SK-MEL-5 (cell line): ENCODE measurements at regions not wholly inside any gene's neighbourhood (a gene's known extent, or its start where the extent isn't known, plus 50 kb on each side); places are given as distances from the start of the nearest gene placed in this dataset.

ENCODE experiments used
- DNase-seq: peaks from one replicate; pipeline ENCODE4 v3.0.0-alpha.2; 2016; ENCODE audit warnings: low read depth, low spot score
- in situ Hi-C: cut with HindIII; loops from 2 replicates; pipeline ENCODE4 v1.10.0; 2016; ENCODE audit warnings: low sequenced_read_pairs, high pct_unique_total_duplicates, low pct_unique_long_range_greater_than_20kb

DNA sequence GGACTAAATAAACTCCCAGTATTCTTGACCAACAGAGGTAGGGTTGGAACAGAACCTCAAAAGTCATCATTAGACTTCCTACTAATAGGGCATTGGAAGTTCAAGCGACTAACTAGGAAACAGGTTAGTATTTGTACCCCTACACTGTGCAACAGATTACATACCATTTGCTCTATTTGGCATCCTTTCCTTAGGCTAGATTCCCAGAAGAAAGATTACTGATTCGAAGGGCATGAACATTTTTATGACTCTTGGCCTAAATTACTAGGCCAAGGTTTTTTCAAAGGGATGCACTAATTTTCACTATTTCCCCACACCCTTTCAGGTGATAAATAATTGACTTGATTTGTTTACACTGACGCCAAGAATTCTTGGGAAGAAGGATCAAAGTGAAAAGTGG, 104.8 kb upstream of the CYP1B1 start:
- no peak for DNase-seq
- in situ Hi-C loops: no loop called here

DNA sequence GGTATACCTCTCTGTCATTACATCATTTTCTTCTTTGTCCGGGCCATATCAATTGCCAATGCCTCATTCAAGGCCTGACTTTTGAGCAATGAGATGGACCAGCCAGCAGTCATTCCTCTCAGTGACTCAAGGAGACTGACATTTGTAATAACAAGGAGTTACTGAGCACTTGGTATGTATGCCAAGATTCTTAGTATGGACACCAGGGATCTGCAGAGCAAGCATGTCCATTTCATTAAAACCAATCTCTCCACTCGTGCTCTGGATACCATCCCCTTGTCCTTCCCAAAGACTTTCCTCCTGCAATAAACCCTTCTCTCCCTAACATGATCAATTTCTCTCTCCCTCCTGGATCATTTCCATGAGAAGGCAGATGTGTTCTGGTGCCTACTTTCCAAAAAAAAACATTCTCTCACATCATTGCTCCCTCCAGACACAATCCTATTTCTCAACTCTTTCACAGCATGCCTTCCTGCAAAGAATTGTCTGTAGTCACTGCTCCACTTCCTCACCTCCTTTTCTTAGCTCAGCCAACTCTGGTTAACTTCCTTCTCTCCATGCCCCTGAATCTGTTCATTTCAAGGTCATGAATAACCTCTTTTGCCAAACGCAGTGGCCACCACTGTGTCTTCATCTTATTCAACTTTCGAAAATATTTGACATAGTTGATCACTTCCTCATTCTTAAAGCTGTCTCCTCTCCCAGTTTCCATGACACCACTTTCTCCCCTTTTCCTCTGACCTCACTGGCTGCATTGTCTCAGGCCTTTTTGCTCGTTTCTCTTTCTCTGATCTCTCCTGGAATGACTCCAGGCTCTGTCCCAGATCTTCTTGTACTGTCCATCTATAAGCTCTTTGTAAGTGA, 102.8 kb upstream of the CYP1B1 start:
- in situ Hi-C loops: no loop called here
- DNase-seq: peak; percentile 81

DNA sequence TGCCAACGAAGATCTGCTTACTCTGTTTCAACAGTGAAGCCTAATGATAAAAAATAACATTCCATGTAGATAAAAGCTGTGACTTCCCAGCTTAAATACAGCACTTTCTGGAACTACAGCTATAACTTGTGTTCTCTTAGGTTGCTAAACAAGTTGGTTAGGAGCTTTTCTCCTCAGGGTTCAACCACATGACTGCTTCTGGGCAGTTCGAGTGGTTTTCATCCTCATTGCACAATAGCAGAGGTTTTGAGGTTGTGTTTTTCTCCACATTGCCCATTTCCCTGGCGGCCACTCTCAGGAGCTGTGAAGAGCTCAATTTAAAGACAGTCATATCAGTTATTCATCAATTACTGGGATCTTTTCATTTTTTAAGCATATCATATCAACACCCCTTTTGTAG, 102.2 kb upstream of the CYP1B1 start:
- in situ Hi-C loops: no loop called here
- peak; percentile 44 for DNase-seq

DNA sequence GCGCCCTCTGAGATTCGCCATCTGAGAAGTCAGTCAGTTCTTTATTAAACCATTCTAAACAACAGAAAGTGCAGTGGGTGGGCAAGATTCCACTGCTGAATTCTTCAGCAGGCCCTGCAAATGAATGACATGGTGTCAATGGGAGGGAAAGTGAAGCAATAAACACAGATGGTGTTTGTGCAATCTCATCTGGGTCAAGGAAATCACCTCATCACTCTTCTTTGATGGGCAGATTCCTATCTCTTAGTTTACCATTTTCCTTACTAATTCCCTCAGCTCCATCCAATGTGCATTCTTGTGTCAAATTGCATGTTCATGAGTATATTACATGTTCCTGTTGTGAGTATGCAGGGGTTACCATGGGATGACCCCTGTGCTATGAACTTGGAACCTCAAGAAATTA, 100.7 kb upstream of the CYP1B1 start:
- DNase-seq: no peak
- in situ Hi-C loops: no loop called here

DNA sequence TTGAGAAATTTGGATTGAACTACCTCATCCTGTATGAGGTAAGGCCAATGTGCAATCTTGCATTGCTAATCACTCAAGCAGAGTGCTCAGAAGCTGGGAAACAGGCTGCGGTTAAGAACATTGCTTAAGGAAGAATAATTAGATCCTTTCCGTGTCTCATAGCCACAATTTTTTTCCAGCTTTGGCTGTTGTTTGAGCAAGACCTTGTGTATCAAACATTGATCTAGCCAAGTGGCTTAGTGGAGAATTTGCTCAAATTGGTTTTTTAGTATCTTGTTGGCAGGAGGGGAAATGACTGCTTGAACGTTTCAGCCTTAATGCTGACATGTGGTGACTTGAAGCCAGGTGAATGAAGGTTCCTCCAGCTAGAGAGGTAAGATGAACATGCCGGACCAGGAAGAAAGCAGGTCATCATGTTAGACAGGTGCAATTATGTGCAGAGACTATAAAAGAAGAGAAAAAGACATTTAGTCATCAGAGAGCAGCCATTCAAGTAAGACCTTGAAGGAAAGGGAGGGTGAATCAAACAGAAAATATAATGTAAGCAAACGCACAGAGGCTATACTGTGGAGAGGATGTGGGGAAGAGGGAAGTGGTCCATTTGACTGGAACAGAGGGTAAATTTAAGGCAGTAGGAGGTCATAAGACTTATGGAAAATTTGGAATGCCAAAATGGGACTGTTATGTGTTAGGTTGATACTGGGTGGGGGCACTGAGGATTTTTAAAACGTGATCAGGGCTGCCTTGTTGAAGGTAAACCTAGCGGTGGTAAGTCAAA, 98.9 kb upstream of the CYP1B1 start:
- in situ Hi-C loops: no loop called here
- DNase-seq: no peak

DNA sequence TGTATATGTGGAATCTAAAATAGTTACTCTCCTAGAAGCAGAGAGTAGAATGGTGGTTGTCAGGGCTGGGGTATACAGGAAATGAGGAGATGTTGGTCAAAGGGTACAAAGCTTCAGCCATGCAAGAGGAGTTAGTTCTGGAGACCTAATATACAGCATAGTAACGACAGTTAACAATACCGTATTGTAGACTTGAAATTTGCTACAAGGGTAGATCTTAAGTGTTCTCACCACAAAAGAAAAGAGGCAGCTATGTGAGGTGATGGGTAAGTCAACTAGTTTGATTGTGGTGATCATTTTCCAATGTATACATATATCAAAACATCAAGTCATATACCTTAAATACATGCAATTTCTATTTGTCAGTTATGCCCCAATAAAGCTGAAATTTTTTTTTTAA, 98.2 kb upstream of the CYP1B1 start:
- no peak for DNase-seq
- in situ Hi-C loops: no loop called here

DNA sequence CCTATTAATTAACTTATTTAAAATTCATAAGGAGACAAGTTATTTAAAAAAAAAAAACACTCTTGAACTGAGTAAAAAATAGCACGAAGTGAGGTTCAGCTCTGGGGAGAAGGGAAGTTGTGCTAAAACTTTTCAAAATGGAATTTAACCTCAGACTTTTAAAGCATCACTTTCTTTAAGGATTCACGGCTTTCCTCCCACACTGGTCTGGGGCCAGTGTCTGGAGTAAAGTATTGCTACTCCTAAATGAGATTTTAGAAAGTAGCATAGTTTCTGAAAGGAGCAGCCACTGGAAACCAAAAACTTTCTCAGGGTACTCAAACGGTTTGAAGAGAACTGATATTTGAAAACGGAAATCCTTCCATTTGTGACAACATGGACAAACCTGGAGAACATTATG, 97.7 kb upstream of the CYP1B1 start:
- DNase-seq: no peak
- in situ Hi-C loops: no loop called here

DNA sequence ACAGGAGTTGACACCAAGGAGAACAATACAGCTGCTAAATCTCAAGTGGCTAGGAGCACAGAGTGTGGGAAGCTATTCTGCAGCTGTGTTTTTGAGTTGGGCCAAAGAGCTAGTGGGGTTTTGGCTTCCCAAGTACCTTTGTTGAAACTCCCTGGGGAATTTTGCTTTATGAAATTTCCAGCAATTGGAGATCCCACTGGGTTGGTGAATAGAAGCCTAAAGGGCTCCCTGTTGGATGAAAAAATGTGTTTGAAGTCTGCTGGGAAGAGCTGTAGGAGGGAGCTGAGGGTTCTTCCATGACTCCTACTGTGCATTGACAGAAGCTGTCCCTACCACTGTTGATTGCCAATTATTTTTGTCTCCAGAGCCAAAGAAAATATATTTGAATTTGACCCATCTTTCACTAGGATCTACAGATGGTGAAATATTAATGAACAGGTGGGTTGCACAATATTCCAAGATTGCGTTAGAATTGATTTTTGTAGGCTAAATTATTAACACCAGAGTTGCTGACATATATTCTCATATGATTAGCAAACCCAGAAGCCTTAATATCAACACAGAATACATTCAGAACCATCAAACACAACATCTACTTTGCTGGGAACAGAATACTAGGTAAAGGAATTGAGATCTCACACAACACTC, 95.4 kb upstream of the CYP1B1 start:
- no peak for DNase-seq
- in situ Hi-C loops: no loop called here

DNA sequence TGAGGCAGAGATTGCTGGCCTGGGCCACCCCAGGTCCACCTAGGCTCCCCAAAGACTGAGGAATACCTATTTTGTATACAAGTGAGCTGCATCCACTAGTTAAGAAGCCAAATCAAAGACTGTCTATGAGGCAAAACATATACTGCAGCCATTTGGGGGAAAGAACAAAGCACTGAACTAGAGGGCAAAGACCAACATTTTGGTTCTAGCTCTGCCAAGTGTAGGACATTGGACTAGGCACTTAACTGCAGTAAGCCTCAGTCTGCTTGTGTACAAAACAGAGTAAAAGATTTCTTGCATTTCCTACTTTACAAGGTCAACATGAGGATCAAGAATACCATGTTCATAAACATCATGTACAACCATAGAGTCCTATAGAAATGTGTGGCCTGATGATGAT, 94.8 kb upstream of the CYP1B1 start:
- no peak for DNase-seq
- in situ Hi-C loops: no loop called here

DNA sequence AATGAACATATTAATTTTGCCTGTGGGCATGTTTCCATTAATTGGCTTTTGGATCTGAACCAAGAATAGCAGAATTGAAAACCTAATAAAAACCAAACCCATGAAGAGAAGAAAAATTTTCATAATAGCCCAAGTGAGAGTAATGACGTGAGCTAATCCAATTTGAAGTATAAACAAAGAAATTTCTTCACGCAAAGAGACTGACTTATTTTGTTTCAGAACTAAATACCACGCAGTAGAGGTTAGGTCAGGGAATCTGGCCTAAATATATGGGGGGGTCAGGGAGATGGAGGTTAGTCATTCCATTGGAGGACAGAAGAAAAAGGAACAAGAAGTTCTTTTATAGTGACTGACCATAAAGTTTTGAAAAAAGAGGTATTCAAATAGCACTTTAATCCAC, 94.1 kb upstream of the CYP1B1 start:
- no peak for DNase-seq
- in situ Hi-C loops: no loop called here

DNA sequence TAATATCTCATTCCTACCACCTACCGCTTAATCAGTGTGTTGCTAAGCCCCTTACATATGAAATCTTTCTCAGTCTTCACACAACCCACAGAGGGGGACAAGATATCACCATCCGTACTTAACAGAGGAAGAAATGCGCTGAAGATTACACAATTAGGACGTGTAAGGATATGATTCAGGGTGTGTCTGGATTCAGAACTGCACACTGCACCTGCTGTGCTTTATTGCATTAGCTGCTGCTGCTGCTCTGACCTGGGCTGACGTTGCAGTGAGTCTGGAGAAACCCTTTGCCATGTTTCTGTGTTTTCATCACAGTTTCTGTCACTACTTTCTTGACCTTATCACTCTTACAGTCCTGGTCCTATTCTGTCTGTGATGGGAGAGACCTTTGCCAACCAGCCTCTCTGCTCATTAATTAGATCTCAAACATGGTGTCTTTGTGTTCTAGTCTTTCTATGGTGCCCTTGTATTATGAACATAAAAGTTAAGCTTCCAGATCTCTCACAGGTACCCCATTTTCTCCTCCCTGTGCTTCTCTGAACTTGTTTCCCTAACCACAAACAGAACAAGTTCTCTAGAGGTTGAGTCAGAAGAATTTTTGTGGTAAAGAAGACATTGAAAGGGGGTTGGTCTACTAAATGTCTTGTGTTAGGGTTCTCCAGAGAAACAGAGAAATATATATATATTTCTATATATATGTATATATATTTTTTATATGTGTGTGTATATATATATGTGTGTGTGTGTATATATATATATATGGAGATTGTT, 92.9 kb upstream of the CYP1B1 start:
- in situ Hi-C loops: no loop called here
- DNase-seq: no peak

DNA sequence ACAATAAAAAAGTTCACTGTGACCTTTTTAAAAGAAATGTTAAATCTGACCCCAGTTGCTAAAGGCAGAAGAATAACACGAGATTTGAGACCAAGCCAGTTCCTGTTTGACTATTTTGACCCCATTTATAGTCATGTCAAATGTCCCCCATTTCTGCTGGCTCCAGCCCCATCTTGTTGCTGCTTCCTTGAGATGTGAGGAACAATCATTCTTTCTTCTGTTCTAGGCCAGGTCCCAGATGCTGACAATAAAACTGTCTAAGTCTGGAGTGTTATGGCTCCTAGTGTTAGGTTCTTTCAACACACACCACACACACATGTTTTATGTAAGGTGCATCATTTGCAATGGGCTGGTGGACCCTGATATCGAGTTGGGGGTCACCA, 92.0 kb upstream of the CYP1B1 start:
- in situ Hi-C loops: no loop called here
- DNase-seq: no peak

DNA sequence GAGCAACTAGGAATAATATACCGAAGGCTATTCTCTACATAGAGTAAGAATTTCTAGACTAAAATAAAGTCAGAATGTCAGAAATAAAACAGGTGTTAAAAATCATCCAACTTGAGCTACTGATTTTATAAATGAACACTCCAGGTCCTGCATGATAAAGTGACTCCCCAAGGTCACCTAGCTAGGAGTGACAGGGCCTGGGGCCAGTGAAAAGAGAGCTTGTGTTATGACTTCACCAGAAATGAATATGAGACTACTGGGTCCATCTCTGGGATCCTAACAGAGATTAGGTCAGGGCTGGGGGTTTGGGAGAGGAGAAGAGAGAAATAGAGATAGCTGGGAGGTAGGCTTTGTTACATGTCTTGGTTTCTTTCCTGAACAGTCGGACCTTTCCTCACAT, 89.7 kb upstream of the CYP1B1 start:
- DNase-seq: no peak
- in situ Hi-C loops: no loop called here

DNA sequence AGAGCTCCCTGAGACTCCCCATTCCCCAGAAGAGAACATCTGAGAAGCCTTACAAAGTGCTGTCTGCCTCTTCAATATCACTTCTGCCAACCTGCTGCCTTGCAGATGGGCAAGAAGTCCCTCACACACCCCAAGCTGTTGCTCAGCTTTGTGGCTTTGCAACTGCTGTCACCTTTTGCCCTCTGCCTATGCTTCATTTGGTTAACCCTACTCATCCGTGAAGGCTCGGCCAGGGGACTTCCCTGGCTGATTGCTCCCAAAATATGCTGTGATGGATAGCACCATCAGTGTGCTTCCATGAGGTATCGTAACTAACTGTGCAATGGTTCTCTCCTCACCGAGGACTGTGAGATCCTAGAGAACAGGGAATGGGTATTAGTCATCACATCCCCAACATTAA, 88.9 kb upstream of the CYP1B1 start:
- no peak for DNase-seq
- in situ Hi-C loops: no loop called here

DNA sequence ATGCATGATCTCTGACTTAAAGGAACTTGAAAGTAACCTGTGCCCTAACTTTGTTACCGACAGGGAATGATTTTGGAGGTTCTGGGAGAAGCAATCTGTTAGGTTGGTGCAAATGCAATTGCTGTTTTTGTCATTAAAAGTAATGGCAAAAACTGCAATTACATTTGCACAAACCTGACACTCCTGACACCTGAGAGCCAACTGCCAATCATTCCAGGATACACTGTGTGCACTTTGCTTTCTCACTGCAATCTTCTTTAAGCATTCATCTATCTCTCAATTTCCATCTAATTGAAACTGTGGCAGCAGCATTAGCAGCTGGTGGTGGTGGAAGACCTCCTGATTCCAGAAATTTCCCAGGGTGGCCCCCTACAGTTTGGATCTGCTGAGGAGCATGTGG, 87.6 kb upstream of the CYP1B1 start:
- DNase-seq: no peak
- in situ Hi-C loops: no loop called here

DNA sequence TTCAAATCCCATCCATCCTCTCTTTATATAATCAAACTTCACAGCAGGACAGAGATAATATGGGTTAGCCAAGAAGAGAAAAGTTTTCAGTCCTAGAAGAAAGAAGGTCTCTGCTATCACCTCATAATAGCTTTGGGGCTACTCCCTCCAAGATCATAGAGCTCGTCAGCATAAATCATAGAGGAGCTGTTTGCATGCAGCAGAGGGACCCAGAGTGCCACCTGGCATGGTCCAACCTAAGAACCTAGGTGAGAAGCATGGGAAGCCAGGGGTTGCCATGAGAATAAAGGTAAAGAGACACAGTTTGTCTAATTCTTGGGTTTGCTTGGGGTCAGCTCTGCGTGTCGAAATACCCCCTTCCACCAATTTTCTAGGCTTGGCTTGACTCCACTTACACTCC, 87.1 kb upstream of the CYP1B1 start:
- in situ Hi-C loops: no loop called here
- peak; percentile 29 for DNase-seq

DNA sequence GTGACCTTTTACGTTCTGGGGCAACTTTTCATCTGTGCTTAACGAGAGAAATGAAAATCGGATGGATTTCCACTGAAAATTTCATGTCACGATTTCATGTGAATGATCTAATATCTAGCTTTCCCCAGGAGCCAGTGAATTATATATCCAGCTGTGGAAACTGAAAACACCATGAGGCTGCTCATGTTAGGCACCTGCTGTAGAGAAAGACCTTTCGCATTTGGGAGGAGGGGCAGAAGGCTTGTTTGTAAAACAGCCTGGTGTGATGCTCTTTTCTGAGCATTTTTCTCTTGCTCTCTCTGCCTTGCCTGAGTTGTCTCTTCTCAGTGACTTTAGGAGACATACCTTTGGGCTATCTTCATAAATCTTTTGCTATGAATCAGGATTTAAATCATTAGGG, 84.6 kb upstream of the CYP1B1 start:
- no peak for DNase-seq
- in situ Hi-C loops: no loop called here

DNA sequence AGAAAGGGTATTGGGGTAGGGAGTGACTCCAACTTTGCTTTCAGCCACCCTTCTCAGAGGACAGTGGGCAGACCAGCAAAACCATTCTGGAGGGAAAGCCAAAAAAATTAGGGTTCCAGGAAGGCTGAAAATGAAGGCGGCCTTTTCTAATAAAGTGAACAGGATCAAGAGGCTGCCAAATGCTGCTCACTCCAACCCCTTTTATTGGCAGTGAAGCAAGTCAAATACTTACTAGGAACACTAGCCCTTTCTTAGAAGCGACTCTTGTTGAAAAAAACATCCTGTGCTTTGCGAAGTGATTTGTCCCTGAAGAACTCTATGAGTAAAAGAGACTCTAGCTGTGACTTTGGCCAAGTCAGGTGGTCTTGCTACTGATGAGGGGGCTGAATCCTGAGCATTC, 83.6 kb upstream of the CYP1B1 start:
- in situ Hi-C loops: no loop called here
- DNase-seq: no peak
